Suprapubic skin (tissue), 3 donors: ENCODE measurements at regions not wholly inside any gene's neighbourhood (a gene's known extent, or its start where the extent isn't known, plus 50 kb on each side); places are given as distances from the start of the nearest gene placed in this dataset.

Experiments
- CTCF ChIP-seq, 2 donors: fragments of 200-600 bp in 1 of 2; fragments of 450-650 bp in 1 of 2; sonication (generic) in 1 of 2; IDR thresholded peaks; one replicate each; pipeline ENCODE4 v1.5.1; 2016 to 2019; ENCODE audit warnings: antibody characterized with exemption in 2 of 2, mild to moderate bottlenecking in 1 of 2, moderate library complexity in 1 of 2
- EP300 ChIP-seq: sonication (generic); formaldehyde crosslinking; IDR thresholded peaks from one replicate; pipeline ENCODE4 v1.6.1; 2017; ENCODE audit warnings: antibody characterized with exemption
- POLR2A ChIP-seq, 2 donors: fragments of 450-650 bp; IDR thresholded peaks; one replicate each; pipeline ENCODE4 v1.6.1; 2017; ENCODE audit warnings: antibody characterized with exemption in 2 of 2, mild to moderate bottlenecking in 2 of 2, moderate library complexity in 2 of 2

GRCh38 chr2:113838277-113838676 is 51.6 kb upstream of the ACTR3 start:
- no peak for TF ChIP-seq CTCF (IDR thresholded peaks at IDR 0.05)
- TF ChIP-seq POLR2A (IDR thresholded peaks at IDR 0.05): no peak
- no peak for TF ChIP-seq EP300
